ENCODE measurements at regions not wholly inside any gene's neighbourhood (a gene's known extent, or its start where the extent isn't known, plus 50 kb on each side); places are given as distances from the start of the nearest gene placed in this dataset.

DNA sequence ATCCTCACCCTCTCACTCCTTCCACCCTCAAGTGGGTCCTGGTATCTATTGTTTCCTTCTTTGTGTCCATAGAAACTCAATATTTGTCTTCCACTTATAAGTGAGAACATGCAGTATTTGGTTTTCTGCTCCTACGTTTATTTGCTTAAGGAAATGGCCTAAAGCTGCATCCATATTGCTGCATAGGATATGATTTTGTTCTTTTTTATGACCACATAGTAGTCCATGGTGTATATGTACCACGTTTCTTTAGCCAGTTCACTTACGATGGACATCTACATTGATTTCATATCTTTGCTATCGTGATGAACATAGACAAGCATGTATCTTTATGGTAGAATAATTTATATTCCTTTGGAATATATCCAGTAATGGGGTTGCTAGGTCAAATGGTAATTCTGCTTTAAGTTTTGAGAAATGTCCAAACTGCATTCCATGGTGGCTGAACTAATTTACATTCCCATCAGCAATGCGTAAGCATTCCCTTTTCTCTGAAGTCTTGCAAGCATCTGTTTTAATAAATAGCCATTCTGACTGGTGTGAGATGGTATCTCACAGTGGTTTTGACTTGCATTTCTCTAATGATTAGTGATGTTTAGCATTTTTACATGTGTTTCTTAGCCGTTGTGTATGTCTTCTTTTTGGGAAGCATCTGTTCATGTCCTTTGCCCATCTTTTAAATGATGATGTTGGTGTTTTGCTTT, 650.2 kb downstream of the ZNF385D start:
- no peak for ATAC-seq
- TF ChIP-seq, protein P1, sequence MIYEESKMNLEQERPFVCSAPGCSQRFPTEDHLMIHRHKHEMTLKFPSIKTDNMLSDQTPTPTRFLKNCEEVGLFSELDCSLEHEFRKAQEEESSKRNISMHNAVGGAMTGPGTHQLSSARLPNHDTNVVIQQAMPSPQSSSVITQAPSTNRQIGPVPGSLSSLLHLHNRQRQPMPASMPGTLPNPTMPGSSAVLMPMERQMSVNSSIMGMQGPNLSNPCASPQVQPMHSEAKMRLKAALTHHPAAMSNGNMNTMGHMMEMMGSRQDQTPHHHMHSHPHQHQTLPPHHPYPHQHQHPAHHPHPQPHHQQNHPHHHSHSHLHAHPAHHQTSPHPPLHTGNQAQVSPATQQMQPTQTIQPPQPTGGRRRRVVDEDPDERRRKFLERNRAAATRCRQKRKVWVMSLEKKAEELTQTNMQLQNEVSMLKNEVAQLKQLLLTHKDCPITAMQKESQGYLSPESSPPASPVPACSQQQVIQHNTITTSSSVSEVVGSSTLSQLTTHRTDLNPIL (CRISPR knock-in tag; IDR thresholded peaks at IDR 0.05; ENCODE audit: low read depth) = no peak
- TF ChIP-seq, protein P2, sequence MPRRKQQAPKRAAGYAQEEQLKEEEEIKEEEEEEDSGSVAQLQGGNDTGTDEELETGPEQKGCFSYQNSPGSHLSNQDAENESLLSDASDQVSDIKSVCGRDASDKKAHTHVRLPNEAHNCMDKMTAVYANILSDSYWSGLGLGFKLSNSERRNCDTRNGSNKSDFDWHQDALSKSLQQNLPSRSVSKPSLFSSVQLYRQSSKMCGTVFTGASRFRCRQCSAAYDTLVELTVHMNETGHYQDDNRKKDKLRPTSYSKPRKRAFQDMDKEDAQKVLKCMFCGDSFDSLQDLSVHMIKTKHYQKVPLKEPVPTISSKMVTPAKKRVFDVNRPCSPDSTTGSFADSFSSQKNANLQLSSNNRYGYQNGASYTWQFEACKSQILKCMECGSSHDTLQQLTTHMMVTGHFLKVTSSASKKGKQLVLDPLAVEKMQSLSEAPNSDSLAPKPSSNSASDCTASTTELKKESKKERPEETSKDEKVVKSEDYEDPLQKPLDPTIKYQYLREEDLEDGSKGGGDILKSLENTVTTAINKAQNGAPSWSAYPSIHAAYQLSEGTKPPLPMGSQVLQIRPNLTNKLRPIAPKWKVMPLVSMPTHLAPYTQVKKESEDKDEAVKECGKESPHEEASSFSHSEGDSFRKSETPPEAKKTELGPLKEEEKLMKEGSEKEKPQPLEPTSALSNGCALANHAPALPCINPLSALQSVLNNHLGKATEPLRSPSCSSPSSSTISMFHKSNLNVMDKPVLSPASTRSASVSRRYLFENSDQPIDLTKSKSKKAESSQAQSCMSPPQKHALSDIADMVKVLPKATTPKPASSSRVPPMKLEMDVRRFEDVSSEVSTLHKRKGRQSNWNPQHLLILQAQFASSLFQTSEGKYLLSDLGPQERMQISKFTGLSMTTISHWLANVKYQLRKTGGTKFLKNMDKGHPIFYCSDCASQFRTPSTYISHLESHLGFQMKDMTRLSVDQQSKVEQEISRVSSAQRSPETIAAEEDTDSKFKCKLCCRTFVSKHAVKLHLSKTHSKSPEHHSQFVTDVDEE (CRISPR knock-in tag; IDR thresholded peaks at IDR 0.05) = no peak
- no peak for TF ChIP-seq TCF4 (CRISPR knock-in tag; IDR thresholded peaks at IDR 0.05; ENCODE audit: borderline replicate concordance)
- TF ChIP-seq, protein P3, sequence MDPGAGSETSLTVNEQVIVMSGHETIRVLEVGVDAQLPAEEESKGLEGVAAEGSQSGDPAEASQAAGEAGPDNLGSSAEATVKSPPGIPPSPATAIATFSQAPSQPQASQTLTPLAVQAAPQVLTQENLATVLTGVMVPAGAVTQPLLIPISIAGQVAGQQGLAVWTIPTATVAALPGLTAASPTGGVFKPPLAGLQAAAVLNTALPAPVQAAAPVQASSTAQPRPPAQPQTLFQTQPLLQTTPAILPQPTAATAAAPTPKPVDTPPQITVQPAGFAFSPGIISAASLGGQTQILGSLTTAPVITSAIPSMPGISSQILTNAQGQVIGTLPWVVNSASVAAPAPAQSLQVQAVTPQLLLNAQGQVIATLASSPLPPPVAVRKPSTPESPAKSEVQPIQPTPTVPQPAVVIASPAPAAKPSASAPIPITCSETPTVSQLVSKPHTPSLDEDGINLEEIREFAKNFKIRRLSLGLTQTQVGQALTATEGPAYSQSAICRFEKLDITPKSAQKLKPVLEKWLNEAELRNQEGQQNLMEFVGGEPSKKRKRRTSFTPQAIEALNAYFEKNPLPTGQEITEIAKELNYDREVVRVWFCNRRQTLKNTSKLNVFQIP (CRISPR knock-in tag; IDR thresholded peaks at IDR 0.05; ENCODE audit: borderline replicate concordance, low read depth) = no peak
- no peak for TF ChIP-seq ZC3H10 (CRISPR knock-in tag; IDR thresholded peaks at IDR 0.05)
- TF ChIP-seq, protein P4, sequence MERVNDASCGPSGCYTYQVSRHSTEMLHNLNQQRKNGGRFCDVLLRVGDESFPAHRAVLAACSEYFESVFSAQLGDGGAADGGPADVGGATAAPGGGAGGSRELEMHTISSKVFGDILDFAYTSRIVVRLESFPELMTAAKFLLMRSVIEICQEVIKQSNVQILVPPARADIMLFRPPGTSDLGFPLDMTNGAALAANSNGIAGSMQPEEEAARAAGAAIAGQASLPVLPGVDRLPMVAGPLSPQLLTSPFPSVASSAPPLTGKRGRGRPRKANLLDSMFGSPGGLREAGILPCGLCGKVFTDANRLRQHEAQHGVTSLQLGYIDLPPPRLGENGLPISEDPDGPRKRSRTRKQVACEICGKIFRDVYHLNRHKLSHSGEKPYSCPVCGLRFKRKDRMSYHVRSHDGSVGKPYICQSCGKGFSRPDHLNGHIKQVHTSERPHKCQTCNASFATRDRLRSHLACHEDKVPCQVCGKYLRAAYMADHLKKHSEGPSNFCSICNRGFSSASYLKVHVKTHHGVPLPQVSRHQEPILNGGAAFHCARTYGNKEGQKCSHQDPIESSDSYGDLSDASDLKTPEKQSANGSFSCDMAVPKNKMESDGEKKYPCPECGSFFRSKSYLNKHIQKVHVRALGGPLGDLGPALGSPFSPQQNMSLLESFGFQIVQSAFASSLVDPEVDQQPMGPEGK (CRISPR knock-in tag; IDR thresholded peaks at IDR 0.05; ENCODE audit: borderline replicate concordance) = no peak
- TF ChIP-seq OSR1 (CRISPR knock-in tag; IDR thresholded peaks at IDR 0.05) = no peak
- TF ChIP-seq PPARA (CRISPR knock-in tag; IDR thresholded peaks at IDR 0.05; ENCODE audit: borderline replicate concordance) = no peak
- TF ChIP-seq BACH2 (CRISPR knock-in tag; IDR thresholded peaks at IDR 0.05; ENCODE audit: borderline replicate concordance) = no peak
- no peak for TF ChIP-seq SNAI2 (CRISPR knock-in tag; IDR thresholded peaks at IDR 0.05)
- no peak for TF ChIP-seq CSDC2 (CRISPR knock-in tag; IDR thresholded peaks at IDR 0.05)
- TF ChIP-seq TOX (CRISPR knock-in tag; IDR thresholded peaks at IDR 0.05; ENCODE audit: borderline replicate concordance) = no peak
- no peak for TF ChIP-seq ZNF70 (CRISPR knock-in tag; IDR thresholded peaks at IDR 0.05)
- no peak for TF ChIP-seq ZFP3 (CRISPR knock-in tag; IDR thresholded peaks at IDR 0.05)

DNA sequence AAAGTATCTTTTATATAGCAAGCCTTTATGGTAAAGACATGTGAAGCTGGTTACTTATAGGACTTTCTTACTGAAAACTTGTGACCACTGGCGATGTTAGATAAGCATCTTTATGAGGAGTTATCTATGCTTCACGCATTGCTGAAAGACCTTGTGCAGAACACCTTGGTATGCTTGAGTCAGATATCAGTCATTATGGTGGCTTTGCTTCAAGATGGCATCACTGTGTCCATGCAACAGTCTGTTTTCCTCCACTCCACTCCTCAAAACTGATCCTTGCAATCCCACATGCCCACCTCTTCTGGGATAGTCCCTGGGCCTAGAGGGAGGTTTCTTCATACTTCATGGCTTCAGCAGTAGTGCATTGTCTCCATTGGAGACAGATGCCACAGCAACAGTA, 656.3 kb downstream of the ZNF385D start:
- no peak for TF ChIP-seq SNAI2 (CRISPR knock-in tag; IDR thresholded peaks at IDR 0.05)
- no peak for ATAC-seq

DNA sequence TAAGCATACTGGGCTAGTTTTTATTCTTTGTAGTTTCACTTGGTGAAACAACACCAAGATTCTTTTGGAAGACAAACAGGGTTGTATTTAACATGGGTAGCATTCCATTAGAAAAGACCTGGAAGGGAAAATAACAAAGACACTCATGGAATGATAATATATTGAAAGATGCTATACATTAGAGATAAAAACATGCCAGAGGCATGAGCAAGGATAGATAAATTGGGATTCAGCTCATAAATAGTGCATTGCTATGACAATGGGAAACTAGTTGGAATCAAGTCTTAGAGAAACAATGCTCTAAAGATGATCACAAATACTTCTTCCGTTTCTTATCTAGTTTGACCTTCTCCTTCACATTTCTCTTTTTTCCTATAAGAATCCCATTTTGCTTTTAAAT, 677.4 kb downstream of the ZNF385D start:
- no peak for ATAC-seq
- no peak for TF ChIP-seq ZNF565 (CRISPR knock-in tag; conservative IDR thresholded peaks at IDR 0.05; ENCODE audit: low read depth)
- TF ChIP-seq TCF4 (CRISPR knock-in tag; IDR thresholded peaks at IDR 0.05; ENCODE audit: borderline replicate concordance) = no peak
- no peak for TF ChIP-seq RARB (CRISPR knock-in tag; IDR thresholded peaks at IDR 0.05)
- no peak for TF ChIP-seq ARNTL (CRISPR knock-in tag; IDR thresholded peaks at IDR 0.05; ENCODE audit: borderline replicate concordance, low read depth)
- TF ChIP-seq ZNF70 (CRISPR knock-in tag; IDR thresholded peaks at IDR 0.05) = no peak
- no peak for TF ChIP-seq CSDC2 (CRISPR knock-in tag; IDR thresholded peaks at IDR 0.05)
- TF ChIP-seq TOX (CRISPR knock-in tag; IDR thresholded peaks at IDR 0.05; ENCODE audit: borderline replicate concordance) = no peak
- TF ChIP-seq ZNF8 (CRISPR knock-in tag; IDR thresholded peaks at IDR 0.05) = no peak
- no peak for TF ChIP-seq PPARA (CRISPR knock-in tag; IDR thresholded peaks at IDR 0.05; ENCODE audit: borderline replicate concordance)
- TF ChIP-seq OSR1 (CRISPR knock-in tag; IDR thresholded peaks at IDR 0.05) = no peak
- no peak for TF ChIP-seq ISL1 (CRISPR knock-in tag; IDR thresholded peaks at IDR 0.05)
- no peak for TF ChIP-seq GLIS3 (CRISPR knock-in tag; IDR thresholded peaks at IDR 0.05)
- TF ChIP-seq ZFP3 (CRISPR knock-in tag; IDR thresholded peaks at IDR 0.05) = no peak

Measured in SK-N-SH treated with all-trans-retinoic acid at 6 μM for 48 hours (cell line).